Kidney tubule cell (primary cell): ENCODE measurements at regions not wholly inside any gene's neighbourhood (a gene's known extent, or its start where the extent isn't known, plus 50 kb on each side); places are given as distances from the start of the nearest gene placed in this dataset.
"Not testable (repeated sequence)": the region's sequence is repeated elsewhere in the genome, so short reads cannot be mapped to it uniquely, and the experiment has no call there.

ENCODE experiments used
- DNase-seq: peaks from one replicate; pipeline ENCODE4 v3.0.0-alpha.2; 2018; ENCODE audit warnings: low spot score

DNA sequence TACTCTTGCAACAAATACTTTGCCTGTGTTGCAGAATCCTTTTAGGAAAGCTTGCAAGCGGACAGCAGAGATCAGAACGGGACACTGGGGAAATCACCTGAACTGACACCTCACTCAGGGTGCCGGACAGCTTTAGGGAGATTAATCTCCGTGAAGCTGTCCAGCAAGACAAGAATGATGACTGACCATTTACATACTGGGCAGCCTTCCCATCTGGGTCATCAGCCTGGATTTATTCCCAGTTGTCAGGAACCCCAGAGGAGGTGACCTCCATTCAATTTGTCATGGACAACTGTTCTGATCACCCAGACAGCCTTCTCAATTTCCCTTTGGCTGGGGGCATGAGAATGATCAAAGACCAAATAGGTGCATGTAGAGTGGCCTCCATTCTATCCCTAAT lies 93.0 kb upstream of the EGFL6 start:
- no peak for DNase-seq

DNA sequence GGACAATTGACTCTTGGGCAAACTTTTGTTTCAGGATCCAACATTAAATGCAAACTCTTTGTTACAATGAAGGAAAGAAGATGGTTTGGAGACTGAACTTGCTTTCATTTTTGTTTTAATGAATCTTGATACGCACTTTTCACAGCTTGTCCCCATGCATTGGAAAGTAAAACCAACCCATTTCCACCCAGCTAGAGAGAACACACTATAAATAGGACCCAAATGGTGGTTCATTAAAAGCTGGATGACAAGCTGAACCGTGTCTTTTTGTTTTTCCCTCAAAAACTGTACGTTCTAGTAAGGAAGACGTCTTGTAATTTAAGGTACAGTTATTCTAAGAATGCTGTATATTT lies 95.3 kb upstream of the EGFL6 start:
- DNase-seq: no peak

DNA sequence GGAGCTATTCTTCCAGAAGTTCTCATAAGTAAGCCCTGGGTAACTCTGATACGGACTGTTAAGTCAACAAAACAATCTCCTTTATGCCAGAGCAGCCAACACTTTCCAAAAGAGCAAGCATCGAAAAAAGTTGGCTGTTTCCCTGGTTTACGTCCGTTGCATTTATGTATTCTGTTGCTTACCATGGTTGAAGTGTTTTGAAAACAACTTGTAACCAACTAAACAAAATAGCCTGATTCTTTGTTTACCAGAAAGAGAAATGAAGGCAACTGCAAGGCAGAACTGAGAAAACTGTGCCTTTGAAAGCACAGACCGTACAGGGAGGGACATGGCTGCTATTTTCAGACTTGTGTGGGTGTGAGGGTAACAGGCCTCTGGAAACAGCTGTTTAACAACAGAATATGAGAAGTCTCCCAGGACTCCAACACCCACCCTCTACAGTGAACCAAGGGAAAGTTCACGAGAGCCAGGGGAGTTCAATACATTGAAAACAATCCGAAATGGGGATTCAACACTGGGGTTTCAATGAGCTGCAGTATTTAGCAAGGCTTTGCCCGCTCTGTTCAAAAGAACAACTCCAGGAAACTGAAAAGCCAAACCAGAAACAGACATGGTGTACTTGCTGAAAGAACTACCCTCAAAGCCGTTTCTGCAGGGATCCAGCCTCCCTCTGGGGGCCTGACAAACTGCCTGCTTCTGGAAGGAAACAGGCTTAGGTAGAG lies 95.8 kb upstream of the EGFL6 start:
- DNase-seq: no peak

DNA sequence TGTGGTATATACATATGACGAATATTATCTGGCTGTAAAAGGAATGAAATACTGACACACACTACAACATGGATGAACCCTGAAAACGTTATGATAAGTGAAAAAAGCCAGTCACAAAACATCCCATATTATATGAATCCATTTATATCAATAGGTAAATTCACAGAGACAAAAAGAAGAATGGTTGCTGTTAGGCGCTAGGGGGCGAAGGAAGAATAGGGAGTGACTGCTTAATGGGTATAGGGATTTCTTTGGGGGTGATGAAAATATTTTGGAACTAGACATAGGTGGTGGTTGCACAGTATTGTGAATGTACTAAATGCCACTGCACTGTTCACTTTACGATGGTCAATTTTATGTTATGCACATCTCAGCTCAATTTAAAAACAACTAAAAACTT lies 96.4 kb upstream of the EGFL6 start:
- no peak for DNase-seq

DNA sequence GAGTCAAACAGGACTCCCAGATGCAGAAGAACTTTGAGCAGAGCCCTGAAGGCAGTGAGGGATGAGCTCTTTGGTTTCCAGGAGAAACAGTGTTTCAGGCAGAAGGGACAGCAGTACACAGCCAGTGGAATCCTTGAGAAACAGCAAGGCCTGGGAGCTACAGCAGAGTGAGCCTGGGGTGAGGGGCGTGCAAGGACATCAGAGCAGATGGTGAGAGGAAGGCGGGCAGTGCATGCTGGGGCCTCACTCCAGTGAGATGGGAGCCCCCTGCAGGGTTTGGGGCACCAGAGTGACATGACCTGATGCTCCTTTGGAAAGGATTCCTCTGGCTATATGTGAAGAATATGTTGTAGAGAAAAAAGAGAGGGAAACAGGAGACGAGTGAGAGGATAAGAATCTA lies 98.1 kb upstream of the EGFL6 start:
- DNase-seq: no peak

DNA sequence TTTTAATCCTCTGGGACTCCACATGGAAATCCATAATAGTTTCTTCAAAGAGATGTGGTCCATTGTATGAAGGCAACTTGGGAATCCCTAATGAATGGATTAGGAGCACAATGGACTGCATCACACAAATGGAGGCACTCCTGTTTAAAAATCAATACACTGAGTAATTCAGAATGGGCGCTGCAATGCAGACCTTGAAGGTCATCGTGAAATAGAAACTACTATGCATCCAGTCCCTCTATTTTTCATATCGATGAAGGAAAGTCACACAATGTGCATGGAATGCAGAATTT lies 98.8 kb upstream of the EGFL6 start:
- no peak for DNase-seq

DNA sequence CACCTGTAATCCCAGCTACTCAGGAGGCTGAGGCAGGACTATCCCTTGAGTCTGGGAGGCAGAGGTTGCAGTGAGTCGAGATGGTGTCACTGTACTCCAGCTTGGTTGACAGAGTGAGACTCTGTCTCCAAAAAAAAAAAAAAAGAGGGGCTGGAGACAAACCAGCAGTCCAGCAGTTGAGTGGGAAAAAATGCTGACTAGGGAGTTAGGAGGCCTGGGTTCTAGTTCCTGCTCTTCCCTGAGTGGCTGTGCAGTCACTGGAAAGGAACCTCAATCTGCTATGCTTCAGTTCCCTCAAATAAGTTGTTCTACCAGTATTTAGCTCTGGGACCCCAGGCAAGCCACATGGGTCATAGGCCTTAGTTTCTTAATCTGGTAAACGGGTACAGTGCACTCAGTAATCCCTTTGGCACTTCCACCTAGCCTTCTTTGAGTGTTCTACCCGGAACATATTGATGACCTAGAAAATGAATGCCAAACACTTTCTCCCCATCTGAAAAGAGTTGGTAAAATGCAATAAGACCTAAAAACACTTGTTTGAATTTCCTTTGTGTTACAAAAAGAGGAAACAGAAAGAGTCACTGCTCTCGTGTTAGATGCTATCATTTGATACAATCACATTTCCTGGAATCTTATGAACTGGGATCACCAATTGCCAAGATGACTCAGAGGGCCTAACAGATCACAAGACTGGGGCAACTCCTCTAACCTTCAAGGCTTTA lies 99.3 kb upstream of the EGFL6 start:
- peak; percentile 62 for DNase-seq

DNA sequence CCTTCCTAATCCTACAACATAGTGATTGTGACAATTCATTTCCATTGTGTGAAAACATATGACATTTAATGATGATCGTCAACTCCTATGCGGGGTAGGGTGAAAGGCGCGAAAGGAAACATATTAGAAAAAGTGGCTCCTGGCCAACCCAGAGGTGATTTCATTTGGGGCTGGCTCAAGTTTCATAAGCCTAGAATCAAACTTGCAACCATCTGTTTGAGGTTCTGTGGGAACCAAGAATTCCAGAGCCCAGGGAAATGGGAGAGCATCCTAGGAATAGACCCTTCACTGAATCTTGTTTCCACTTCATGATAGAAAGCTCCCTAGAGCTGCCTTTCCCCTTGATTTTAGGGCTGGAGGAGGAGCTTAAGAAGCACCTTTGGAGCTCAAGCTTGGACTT lies 101.3 kb upstream of the EGFL6 start:
- DNase-seq: no peak

DNA sequence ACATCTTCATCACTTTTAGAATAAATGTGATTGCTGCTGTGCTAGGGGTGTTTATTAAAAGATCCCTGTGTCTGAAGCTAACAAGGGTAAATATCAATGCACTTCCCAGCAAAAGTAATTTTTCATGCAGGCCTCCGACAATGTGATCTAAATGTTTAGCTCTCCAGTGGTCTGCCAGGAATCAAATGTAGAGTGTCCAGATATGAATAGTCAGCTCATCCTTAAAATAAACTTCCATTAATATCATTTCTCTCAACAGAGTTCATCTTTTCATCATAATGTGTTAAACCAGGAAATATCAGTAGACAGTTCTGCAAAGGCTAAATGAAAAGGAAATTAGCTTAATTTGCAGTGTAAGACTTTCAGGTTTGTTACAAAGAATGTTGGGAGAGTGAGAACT lies 102.2 kb upstream of the EGFL6 start:
- no peak for DNase-seq

DNA sequence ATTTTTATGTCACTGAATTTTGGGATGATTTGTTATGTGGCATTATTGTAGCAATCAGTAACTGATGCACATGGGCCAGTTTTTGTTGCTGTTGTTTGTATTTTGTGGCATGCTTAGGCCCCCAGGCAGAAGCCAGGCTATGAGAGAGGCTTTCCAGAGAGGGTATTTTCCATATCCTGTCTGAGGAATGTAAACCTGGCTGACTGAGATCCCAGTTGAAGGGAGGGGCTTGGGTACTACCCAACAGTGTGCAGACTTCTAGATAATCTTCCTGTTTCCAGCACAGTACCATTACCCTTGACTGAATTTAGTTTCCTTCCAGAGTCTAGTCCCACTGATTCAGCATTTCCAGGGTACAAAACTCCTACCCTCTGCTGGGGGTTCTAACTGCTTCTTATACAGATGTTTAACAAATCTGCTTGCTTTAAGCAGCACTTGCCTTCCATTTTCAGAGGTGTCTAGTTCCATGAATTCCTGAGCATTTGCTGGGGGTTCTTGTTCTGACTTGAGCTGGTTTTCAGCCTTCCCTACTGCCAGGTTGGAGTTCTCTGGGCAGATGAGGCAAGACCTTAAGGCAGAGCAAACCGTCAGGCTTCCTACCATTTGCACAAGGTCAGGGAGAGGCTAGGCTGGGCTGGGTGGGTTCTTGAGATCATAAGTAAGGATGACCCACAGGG lies 104.7 kb upstream of the EGFL6 start:
- DNase-seq: no peak

DNA sequence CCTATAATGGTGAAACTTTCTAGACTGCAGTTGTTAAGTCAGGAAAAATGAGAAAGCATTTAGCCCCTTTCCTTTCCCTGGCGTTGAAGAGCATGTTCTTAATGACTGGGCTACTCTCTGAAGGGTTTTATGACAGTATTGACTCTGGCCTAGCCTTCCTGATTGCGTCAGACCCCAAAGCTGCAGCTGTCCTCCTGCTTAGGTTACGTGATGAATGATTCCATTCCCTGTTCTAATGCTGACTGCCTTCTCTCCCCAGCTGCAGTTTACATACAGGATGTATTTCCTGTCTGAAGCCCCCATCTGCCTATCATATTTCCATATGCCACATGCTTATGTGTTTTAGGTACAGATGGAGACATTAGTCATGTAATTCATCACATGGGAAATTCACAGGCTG lies 105.8 kb upstream of the EGFL6 start:
- DNase-seq: no peak

DNA sequence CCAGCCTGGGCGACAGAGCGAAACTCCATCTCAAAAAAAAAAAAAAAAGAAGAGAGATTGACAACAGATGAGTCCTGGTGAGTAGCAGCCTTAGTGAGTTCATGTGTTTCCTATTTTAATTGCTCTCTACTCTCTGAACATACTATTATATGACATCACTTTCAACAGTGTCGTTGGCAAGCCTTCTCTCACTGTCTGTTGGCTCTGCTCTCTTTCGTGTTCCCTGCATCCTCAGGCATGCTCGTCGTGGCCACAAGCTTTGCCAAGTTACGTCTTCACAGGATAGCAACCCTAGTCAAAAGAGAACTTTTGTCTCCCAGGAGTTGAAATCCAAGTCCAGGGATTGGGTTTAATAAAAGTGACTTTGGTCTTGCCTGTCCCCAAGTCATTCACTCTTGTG lies 117.1 kb upstream of the EGFL6 start:
- no peak for DNase-seq

DNA sequence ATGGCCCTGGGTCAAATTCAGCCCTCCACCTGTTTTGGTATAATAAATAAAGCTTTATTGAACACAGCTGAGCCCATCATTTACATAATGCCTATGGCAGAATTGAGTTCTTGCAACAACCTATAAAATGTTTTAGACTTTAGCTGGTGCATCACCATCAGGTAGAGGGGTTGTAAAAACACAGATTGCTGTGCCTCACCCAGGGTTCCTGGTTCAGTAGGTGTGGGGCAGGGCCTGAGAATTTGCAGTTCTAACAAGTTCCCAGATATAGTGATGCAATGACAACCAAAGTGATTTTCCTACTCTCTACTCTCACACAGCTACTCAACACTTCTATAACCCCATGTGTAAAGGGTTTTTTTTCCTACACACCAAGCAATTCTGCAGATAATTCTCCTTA lies 120.0 kb upstream of the EGFL6 start:
- DNase-seq: no peak

DNA sequence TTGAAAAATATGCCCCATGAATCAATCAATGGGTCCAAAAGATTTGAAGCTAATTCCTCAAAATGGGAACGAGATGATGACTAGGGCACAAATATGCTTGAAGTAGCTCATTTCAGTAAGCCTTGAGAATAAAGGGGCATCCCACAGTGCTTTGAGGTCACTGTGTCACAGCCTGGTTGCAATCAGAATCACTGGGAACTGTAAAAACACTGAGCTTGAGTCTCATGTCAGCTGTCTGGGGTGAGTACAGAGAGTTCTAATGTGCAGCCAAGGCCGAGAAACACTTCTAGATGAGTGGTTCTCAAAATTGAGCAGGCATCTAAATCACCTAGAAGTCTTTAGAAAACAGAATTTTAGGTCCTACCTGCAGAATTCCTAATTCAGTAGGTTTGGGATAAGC lies 120.5 kb upstream of the EGFL6 start:
- DNase-seq: no peak

DNA sequence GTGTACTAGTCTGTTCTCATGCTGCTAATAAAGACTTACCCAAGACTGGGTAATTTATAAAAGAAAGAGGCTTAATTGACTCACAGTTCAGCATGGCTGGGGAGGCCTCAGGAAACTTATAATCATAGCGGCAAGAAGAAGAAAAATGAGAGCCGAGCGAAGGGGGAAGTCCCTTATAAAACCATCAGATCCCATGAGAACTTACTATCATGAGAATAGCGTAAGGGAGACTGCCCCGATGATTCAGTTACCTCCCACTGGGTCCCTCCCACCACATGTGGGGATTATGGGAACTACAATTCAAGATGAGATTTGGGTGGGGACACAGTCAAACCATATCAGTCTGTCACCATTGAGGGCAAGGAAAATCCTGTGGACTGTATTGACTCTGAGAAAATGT lies 121.8 kb upstream of the ATXN3L start:
- not testable (repeated sequence) for DNase-seq

DNA sequence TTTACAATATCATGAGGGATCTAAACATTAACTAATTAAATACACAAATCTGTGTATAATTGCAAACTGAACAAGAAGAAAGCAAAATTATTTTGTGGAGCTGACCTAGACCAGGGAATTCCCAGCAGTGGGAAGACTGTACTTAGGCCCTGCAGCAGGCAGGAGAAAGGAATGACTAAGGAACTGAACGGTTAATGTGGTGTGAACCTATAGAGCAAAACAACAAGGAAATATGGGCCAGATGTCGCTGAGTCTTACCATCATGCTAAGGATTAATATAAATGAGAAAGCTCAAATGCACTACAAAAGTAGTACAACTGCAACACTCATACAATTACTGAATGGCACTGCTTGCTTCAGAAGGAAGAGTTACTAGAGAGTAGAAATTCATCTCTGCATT lies 120.3 kb upstream of the ATXN3L start:
- peak; percentile 9 for DNase-seq

DNA sequence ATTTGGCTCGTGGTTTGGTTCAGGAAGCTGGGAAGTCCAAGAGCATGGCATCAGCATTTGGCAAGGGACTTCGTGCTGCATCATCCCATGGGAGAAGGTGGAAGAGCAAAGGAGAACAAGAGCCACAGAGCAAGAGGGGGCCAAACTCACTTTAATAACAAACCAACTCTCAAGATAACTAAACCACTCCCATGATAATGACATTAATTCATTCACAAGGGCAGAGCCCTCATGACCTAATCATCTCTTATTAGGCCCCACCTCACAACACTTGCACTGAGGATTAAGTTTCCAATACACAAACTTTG lies 113.4 kb upstream of the ATXN3L start:
- DNase-seq: peak; percentile 60

DNA sequence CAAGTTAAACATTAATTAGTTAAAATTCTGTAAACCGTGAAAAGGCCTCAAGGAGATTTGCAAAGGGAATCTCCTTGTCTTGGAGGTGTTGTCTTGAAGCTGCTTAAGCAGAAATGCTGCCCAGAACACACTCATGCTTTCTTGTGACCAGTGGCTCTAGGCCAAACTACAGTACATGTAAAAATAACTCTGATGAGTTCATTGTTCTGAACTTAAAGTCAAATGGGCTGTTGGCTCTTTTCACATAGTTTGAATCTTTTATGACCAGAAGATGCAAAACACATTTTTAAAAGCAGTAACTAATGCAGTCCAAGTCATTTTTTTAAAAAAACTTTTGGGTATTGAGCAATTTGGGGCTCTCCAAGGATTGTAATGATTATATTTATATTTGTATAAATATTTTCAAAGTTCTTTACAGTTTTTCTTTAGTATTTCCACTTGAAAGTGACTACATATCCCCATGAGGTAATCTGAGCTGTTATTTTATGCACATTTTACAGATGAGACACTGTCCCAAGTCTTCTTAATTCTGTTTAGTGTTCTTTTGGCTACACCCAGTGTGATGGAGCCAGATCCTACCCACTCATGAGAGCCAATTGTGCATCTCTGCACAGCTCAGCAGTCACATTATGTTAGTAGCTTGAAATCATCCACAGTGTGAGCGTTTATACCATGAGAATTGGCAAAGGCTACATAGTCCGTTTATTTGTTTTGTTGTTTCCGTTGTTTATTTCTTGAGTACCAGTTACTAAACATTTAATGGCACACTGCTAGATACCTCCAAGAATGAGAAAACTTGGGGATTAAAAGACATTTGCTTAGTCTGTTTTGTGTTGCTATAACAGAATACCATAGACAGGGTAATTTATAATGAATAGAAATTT lies 112.8 kb upstream of the ATXN3L start:
- DNase-seq: peak; percentile 91

DNA sequence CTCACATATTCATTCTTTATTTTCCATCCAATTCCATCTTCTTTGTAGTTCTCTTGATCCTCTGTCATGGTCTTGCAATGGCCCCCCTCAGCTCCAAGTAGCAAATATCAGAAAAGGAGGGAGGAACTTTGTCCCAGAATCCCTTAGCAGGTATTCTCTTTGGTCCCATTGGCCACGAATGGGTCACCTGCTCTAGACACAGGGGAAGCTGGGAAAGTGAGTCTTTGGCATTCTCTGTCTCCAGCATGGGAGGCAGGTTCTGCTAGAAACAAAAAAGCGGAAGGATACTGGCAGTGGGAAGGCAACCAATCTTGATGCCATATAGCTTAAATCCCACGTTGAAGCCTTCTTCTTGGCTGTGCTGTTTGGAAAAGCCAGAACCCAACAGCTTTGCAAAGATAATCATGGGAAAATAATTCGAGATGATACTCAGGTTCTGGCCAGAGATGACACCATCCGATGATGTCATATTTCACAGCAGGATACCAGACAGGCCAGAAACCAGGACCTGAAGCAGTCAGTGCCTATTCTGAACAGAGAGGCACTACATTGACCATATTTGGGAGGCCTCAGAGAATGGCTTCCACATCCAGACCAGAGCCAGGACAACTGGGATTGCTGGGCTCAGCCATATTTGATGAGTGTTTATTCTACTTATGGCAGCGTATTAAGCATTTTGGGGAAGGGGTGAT lies 110.4 kb upstream of the ATXN3L start:
- DNase-seq: no peak

DNA sequence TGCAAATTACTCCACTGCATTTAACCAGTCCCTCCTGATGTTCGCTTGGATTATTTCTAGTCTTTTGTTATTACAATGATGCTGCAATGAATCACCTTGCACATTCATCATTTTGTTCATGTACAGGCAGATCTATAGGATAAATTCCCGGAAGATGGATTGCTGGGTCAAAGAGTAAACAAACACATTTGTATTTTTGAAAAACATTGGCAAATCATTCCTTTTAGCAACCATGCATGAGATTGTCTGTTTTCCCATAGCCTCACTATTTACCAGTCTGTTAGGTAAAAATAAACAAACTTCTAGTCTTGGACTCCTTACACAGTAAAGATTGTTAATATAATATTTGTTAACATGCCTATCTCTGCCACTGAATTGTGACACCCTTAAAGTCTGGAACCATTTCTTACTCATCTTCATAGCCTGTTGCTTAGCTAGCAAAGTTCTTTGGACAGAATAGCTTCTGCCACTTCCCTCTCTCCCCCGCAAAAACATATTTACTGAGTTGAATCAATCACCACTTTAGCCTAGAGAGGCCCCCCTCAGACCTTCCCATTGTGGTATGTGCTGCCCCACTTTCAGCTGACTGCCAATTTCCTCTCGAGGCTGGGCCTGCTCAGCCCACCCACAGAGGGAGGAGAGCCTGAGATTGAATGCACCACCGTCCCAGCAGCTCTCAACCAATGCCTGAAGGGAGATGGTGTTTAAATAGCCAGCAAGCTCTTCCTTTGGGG lies 108.4 kb upstream of the ATXN3L start:
- peak; percentile 46 for DNase-seq

DNA sequence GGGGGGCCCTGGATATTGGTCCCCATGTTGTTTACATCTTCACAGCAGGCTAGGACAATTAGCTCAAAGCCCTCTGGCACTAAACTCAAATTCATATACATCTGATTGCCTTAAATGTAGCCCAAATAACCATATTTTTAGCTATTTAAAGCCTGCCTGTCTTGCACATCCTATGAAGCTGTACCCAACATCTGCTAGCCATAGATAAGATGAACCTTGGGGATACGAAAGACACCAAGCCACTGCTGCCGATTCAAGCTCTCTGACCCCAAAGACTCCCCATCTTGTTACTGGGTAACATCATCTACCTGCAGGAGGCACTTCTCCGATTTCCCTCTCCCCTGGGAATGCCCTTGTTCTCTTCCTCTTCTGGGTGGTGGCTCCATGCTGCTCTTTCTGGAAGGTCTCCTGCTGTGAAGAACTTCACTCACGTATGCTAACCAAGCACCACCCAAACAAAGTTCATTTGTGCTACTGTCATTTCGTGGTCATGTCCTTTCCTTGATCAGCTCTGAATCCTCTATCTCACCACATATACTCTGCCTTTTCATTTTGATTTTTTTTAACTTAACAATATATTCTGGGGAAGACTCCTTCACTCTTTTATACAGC lies 107.7 kb upstream of the ATXN3L start:
- DNase-seq: no peak
